ENCODE measurements at regions not wholly inside any gene's neighbourhood (a gene's known extent, or its start where the extent isn't known, plus 50 kb on each side); places are given as distances from the start of the nearest gene placed in this dataset.

- TF ChIP-seq POLR2A (IDR thresholded peaks at IDR 0.05; ENCODE audit: low read depth, low read length) (no peak), POLR2AphosphoS5 (IDR thresholded peaks at IDR 0.05; ENCODE audit: low read depth, low read length) (no peak), TAF1 (IDR thresholded peaks at IDR 0.05; ENCODE audit: borderline replicate concordance, low read depth, low read length) (no peak)
Measured at GRCh38 chr6:56399672-56400263, 152.4 kb upstream of the COL21A1 start.

Measured in GM12892 (cell line).